Mesendoderm (in vitro differentiated cells): ENCODE measurements at regions not wholly inside any gene's neighbourhood (a gene's known extent, or its start where the extent isn't known, plus 50 kb on each side); places are given as distances from the start of the nearest gene placed in this dataset.

ENCODE experiments used
- DNase-seq: peaks from one replicate; pipeline ENCODE4 v3.0.0; 2013
- H2AK5ac ChIP-seq: 2 replicates; pipeline ENCODE4 v1.6.1; 2013; ENCODE audit warnings: low read length, inconsistent platforms
- H2BK120ac ChIP-seq: 2 replicates; pipeline ENCODE4 v1.6.1; 2013; ENCODE audit warnings: low read depth, mild to moderate bottlenecking, low read length, moderate library complexity, mixed read lengths
- H2BK15ac ChIP-seq: replicated peaks from 2 replicates; pipeline ENCODE4 v1.6.1; 2013; ENCODE audit warnings: low read depth, mild to moderate bottlenecking, moderate library complexity
- H2BK5ac ChIP-seq: 2 replicates; pipeline ENCODE4 v1.6.1; 2013; ENCODE audit warnings: low read length, inconsistent platforms
- H3K18ac ChIP-seq: 2 replicates; pipeline ENCODE4 v1.6.1; 2013; ENCODE audit warnings: mild to moderate bottlenecking, low read length, mixed read lengths
- H3K23ac ChIP-seq: one replicate; pipeline ENCODE4 v1.6.1; 2013; ENCODE audit warnings: low read length
- H3K27ac ChIP-seq: 2 replicates; pipeline ENCODE4 v1.5.1; 2013; ENCODE audit warnings: low read depth, mild to moderate bottlenecking, inconsistent platforms, low read length, moderate library complexity
- H3K27me3 ChIP-seq: 2 replicates; pipeline ENCODE4 v1.6.1; 2013; ENCODE audit warnings: low read length, control low read depth, mild to moderate bottlenecking, inconsistent platforms; ENCODE audit not compliant: insufficient read depth, poor library complexity
- H3K36me3 ChIP-seq: 2 replicates; pipeline ENCODE4 v1.6.1; 2013; ENCODE audit warnings: low read length, inconsistent platforms; ENCODE audit not compliant: control insufficient read depth, insufficient read depth
- H3K4ac ChIP-seq: one replicate; pipeline ENCODE4 v1.6.1; 2013; ENCODE audit warnings: low read depth, mild to moderate bottlenecking, low read length, moderate library complexity
- H3K4me1 ChIP-seq: 2 replicates; pipeline ENCODE4 v1.6.1; 2013; ENCODE audit warnings: low read depth, low read length, inconsistent platforms; ENCODE audit not compliant: control insufficient read depth
- H3K4me2 ChIP-seq: 2 replicates; pipeline ENCODE4 v1.6.1; 2013; ENCODE audit warnings: low read length
- H3K4me3 ChIP-seq: 2 replicates; pipeline ENCODE4 v1.5.1; 2013; ENCODE audit warnings: mild to moderate bottlenecking, low read length
- H3K56ac ChIP-seq: one replicate; pipeline ENCODE4 v1.6.1; 2013; ENCODE audit warnings: low read length
- H3K79me1 ChIP-seq: 2 replicates; pipeline ENCODE4 v1.6.1; 2013; ENCODE audit warnings: low read length, inconsistent platforms
- H3K79me2 ChIP-seq: 2 replicates; pipeline ENCODE4 v1.6.1; 2013; ENCODE audit warnings: mild to moderate bottlenecking, low read length; ENCODE audit not compliant: control insufficient read depth, insufficient read depth
- H3K9ac ChIP-seq: 2 replicates; pipeline ENCODE4 v1.6.1; 2013; ENCODE audit warnings: low read length, inconsistent platforms
- H4K5ac ChIP-seq: one replicate; pipeline ENCODE4 v1.6.1; 2013; ENCODE audit warnings: low read length
- H4K8ac ChIP-seq: one replicate; pipeline ENCODE4 v1.6.1; 2013; ENCODE audit warnings: low read depth, mild to moderate bottlenecking, control low read depth, low read length, moderate library complexity
- WGBS: extraction: QIAGEN DNeasy Blood & Tissue Kit; methylation state at CpG from one replicate; pipeline ENCODE4 v1.1.7; 2013; ENCODE audit warnings: low lambda C conversion rate, missing lambda C conversion rate; ENCODE audit not compliant: insufficient coverage; ENCODE audit errors: extremely low coverage; 5-methylcytosine and 5-hydroxymethylcytosine counted together

DNA sequence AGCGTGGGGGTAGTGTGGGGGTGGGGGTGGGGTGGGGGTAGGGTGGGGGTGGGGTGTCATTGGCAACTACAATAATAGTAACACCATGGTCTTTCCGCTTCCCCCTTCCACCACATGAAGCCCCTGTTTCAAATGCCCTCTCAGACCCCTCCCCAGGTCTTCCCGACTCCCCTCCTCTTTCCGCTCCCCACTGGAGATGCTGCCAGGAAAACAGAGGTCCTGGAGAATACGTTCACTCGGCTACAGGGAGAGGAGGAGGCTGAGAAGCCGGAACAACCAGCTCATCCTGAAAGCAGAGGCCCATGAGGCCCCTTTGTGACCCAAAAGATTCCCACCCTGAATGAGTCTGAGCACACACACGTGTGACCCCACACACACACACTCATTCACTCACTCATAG, 75.4 kb downstream of the CPN2 start:
- H3K27ac ChIP-seq, result no peak overlapping the region
- H3K4me1 ChIP-seq, result no peaks in the 10 kb centered on the region
- H3K18ac ChIP-seq, result no peak overlapping the region
- H2BK15ac ChIP-seq, result no peak overlapping the region
- no peaks in the 10 kb centered on the region for H3K79me2 ChIP-seq
- no peak overlapping the region for H3K4me2 ChIP-seq
- H3K27me3 ChIP-seq, result no peaks in the 10 kb centered on the region
- no peak overlapping the region for H4K8ac ChIP-seq
- WGBS, result no CpG with 5 or more reads among the region's 8 CpGs
- H3K4ac ChIP-seq, result no peak overlapping the region
- no peak overlapping the region for H2BK5ac ChIP-seq
- no peaks in the 10 kb centered on the region for H3K36me3 ChIP-seq
- no peak overlapping the region for H2AK5ac ChIP-seq
- H3K23ac ChIP-seq, result no peak overlapping the region
- no peak overlapping the region for H2BK120ac ChIP-seq
- H3K9ac ChIP-seq, result no peak overlapping the region
- DNase-seq, result no peak
- H3K79me1 ChIP-seq, result no peaks in the 10 kb centered on the region
- no peak overlapping the region for H3K56ac ChIP-seq
- no peak overlapping the region for H3K4me3 ChIP-seq
- no peak overlapping the region for H4K5ac ChIP-seq

GRCh38 chr3:194276768-194277103, 74.4 kb downstream of the CPN2 start:
- WGBS, result no CpG with 5 or more reads among the region's 4 CpGs
- no peak overlapping the region for H3K4me2 ChIP-seq
- H2BK5ac ChIP-seq, result no peak overlapping the region
- H3K4me1 ChIP-seq, result no peaks in the 10 kb centered on the region
- no peak overlapping the region for H4K5ac ChIP-seq
- no peaks in the 10 kb centered on the region for H3K79me1 ChIP-seq
- no peaks in the 10 kb centered on the region for H3K27me3 ChIP-seq
- no peak overlapping the region for H3K56ac ChIP-seq
- no peak overlapping the region for H3K4ac ChIP-seq
- DNase-seq, result no peak
- no peaks in the 10 kb centered on the region for H3K36me3 ChIP-seq
- H3K9ac ChIP-seq, result no peak overlapping the region
- H4K8ac ChIP-seq, result no peak overlapping the region
- no peak overlapping the region for H3K4me3 ChIP-seq
- H3K23ac ChIP-seq, result no peak overlapping the region
- H3K27ac ChIP-seq, result no peak overlapping the region
- no peak overlapping the region for H2BK15ac ChIP-seq
- H3K79me2 ChIP-seq, result no peaks in the 10 kb centered on the region
- H2BK120ac ChIP-seq, result no peak overlapping the region
- no peak overlapping the region for H3K18ac ChIP-seq
- H2AK5ac ChIP-seq, result no peak overlapping the region

- H2BK5ac ChIP-seq, result no peak overlapping the region
- H2AK5ac ChIP-seq, result no peak overlapping the region
- H3K4me3 ChIP-seq, result no peak overlapping the region
- no peak overlapping the region for H3K23ac ChIP-seq
- no peak overlapping the region for H4K5ac ChIP-seq
- H2BK120ac ChIP-seq, result no peak overlapping the region
- H2BK15ac ChIP-seq, result no peak overlapping the region
- H3K27ac ChIP-seq, result no peak overlapping the region
- WGBS, result no CpG with 5 or more reads among the region's 16 CpGs
- H3K36me3 ChIP-seq, result no peaks in the 10 kb centered on the region
- no peak for DNase-seq
- no peaks in the 10 kb centered on the region for H3K79me1 ChIP-seq
- H3K4me2 ChIP-seq, result no peak overlapping the region
- H3K56ac ChIP-seq, result peak overlapping the region; percentile 26
- H3K9ac ChIP-seq, result no peak overlapping the region
- H3K27me3 ChIP-seq, result no peaks in the 10 kb centered on the region
- no peak overlapping the region for H4K8ac ChIP-seq
- no peaks in the 10 kb centered on the region for H3K79me2 ChIP-seq
- no peak overlapping the region for H3K18ac ChIP-seq
- no peak overlapping the region for H3K4ac ChIP-seq
- no peaks in the 10 kb centered on the region for H3K4me1 ChIP-seq
Measured at GRCh38 chr3:194277104-194277785, 73.9 kb downstream of the CPN2 start.

DNA sequence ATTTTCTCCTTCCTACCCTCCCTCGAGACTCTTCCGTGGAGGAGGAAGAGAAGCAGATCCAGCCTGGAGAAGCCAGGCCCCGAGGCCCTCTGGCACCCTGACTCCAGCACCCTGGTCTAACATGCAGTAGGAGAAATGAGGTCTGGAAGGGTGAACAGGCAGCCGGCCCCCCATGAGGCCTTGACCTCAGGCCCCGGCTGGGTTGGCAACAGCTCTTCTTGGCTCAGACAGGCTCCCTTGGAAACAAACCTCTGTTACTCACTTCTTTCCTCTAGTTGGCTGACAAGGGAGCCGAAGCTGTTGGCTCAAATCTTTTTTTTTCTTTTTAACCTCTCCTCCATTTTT, 73.4 kb downstream of the CPN2 start:
- H3K23ac ChIP-seq, result no peak overlapping the region
- H3K4me2 ChIP-seq, result no peak overlapping the region
- H4K5ac ChIP-seq, result no peak overlapping the region
- H3K56ac ChIP-seq, result peak overlapping the region; percentile 26
- no peak overlapping the region for H2AK5ac ChIP-seq
- H3K36me3 ChIP-seq, result no peaks in the 10 kb centered on the region
- no peaks in the 10 kb centered on the region for H3K27me3 ChIP-seq
- no peak for DNase-seq
- H3K4me1 ChIP-seq, result no peaks in the 10 kb centered on the region
- H2BK15ac ChIP-seq, result no peak overlapping the region
- H4K8ac ChIP-seq, result no peak overlapping the region
- H3K4me3 ChIP-seq, result no peak overlapping the region
- no peak overlapping the region for H3K9ac ChIP-seq
- H3K79me2 ChIP-seq, result no peaks in the 10 kb centered on the region
- H3K79me1 ChIP-seq, result no peaks in the 10 kb centered on the region
- H3K18ac ChIP-seq, result no peak overlapping the region
- H3K4ac ChIP-seq, result no peak overlapping the region
- no peak overlapping the region for H2BK120ac ChIP-seq
- no peak overlapping the region for H2BK5ac ChIP-seq
- H3K27ac ChIP-seq, result no peak overlapping the region
- no CpG with 5 or more reads among the region's 6 CpGs for WGBS

DNA sequence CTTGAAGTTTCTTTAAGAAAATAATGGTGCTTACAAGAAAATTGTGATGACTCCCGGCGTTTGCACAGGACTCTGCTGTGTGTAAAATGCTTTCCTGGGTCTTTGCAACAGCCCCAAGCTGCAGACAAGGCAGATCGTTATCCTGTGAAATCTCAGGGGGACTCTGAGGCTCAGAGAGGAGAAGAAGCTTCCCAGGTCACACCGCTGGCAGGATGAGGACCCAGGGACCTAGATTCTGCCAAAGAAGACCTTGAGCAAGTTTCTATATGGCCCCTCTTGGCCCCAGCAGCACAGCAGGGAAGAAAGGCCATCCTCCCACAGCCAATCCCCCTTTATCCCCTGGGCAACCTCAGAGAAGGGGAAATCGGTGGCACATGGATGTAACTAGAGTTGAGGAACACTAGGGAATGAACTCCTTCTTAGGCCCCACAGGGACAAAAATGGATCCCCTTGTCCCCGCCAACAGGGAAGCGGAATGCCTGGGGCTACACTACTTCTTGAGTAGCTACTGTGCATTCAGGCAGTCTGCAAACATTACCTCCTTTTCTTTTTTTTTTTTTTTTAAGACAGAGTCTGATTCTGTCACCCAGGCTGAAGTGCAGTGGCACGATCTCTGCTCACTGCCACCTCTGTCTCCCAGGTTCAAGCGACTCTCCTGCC, 72.8 kb downstream of the CPN2 start:
- H2BK15ac ChIP-seq, result no peak overlapping the region
- no peak overlapping the region for H3K4ac ChIP-seq
- H3K4me3 ChIP-seq, result no peak overlapping the region
- H2BK5ac ChIP-seq, result no peak overlapping the region
- no peaks in the 10 kb centered on the region for H3K4me1 ChIP-seq
- DNase-seq, result no peak
- H3K4me2 ChIP-seq, result no peak overlapping the region
- no peaks in the 10 kb centered on the region for H3K36me3 ChIP-seq
- no peak overlapping the region for H3K9ac ChIP-seq
- WGBS, result no CpG with 5 or more reads among the region's 9 CpGs
- no peak overlapping the region for H3K27ac ChIP-seq
- peak overlapping the region; percentile 18 for H3K56ac ChIP-seq
- no peak overlapping the region for H3K23ac ChIP-seq
- no peaks in the 10 kb centered on the region for H3K27me3 ChIP-seq
- no peak overlapping the region for H3K18ac ChIP-seq
- H4K5ac ChIP-seq, result no peak overlapping the region
- H4K8ac ChIP-seq, result no peak overlapping the region
- no peak overlapping the region for H2BK120ac ChIP-seq
- no peaks in the 10 kb centered on the region for H3K79me2 ChIP-seq
- no peaks in the 10 kb centered on the region for H3K79me1 ChIP-seq
- H2AK5ac ChIP-seq, result no peak overlapping the region

- Histone ChIP-seq H3K4ac (no peak overlapping the region), H3K27me3 (no peaks in the 10 kb centered on the region), H2AK5ac (no peak overlapping the region), H3K23ac (no peak overlapping the region), H4K8ac (no peak overlapping the region), H2BK120ac (no peak overlapping the region), H3K79me1 (no peaks in the 10 kb centered on the region), H3K4me2 (no peak overlapping the region), H3K18ac (no peak overlapping the region), H3K79me2 (no peaks in the 10 kb centered on the region), H3K9ac (no peak overlapping the region), H3K4me3 (no peak overlapping the region), H3K36me3 (no peaks in the 10 kb centered on the region), H3K4me1 (no peaks in the 10 kb centered on the region), H3K56ac (no peak overlapping the region), H3K27ac (no peak overlapping the region), H4K5ac (no peak overlapping the region), H2BK5ac (no peak overlapping the region), H2BK15ac (no peak overlapping the region)
- no peak for DNase-seq
- no CpG with 5 or more reads among the region's 9 CpGs for WGBS
Measured at GRCh38 chr3:194279101-194279500, 72.0 kb downstream of the CPN2 start.
